ENCODE measurements at regions not wholly inside any gene's neighbourhood (a gene's known extent, or its start where the extent isn't known, plus 50 kb on each side); places are given as distances from the start of the nearest gene placed in this dataset.

DNA sequence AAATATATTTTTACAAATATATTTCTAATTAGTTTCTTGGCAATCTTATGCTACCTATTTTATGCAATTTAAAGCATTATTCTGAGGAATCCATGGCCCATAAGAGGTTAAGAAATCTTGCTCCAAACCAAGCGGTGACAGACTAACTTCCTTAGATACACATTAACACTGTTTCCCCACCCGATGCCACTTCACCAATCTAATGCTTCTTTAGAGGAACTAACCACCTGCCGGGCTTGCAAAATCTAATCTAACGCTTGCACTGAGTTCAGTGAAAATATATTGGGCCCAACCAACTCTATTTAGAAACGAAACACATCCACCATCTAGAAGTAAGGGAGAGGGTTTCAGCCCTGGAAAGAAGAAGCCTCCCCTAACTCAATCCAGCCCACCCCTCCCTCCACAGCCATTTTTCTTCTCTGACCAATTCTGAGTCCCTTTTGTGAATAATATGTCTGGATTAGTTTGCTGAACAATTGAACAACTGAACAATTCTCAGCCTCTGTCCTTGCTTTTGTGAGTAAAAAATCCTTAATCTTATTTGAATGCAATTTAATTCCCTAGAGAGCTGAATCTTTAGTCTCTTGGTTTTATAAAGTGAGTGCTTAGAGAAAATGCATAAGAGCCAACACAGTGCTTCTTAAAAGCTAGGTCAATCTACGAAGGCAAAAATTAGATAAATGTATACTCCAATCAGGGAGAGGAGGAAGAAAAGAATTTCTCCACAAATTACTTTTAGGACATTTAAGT, 150.4 kb upstream of the ADAMTS9 start:
- DNase-seq (ENCODE audit: low read depth): no peak

DNA sequence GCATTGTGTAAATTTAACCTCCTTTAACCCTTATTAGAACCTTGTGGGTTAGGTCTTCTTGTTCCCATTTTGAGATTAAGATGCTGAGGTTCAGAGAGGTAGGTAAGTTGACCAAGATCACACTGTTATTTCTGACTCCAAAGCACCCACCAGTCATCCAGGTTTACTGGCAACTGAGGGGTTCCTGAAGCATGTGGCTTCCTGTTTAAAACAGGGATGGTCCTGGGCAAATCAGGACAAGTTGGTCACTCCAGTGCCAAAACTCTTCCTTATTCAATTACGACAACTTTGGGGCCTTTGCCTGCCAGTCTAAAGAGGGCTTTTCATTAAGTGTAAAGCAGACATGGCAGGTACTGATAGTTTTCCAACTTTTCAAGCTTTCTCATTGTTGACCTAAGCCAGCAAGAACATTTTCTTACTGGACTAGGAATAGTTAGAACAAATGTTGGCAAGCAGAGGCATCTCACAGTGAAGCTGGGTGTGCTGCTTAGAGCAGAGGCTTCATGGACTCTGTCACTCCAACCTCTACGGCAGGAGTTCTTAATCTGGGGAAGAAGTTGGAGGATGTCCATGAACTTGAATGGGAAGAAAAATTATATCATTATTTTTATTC, 149.4 kb upstream of the ADAMTS9 start:
- no peak for DNase-seq (ENCODE audit: low read depth)

DNA sequence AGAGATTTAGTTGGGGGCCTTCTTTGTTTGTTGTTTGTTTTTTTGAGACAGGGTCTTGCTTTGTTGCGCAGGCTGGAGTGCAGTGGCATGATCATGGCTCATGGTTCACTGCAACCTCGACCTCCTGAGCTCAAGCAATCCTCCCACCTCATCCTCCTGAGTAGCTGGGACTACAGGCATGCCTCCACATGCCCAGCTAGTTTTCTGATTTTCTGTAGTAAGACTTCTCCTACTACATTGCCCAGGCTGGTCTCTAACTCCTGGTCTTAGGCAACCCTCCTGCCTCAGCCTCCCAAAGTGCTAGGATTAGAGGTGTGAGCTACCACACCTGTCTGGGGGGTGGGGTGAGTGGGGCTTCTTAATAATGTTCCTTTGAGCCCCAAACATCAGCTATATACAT, 148.3 kb upstream of the ADAMTS9 start:
- no peak for DNase-seq (ENCODE audit: low read depth)

- no peak for DNase-seq (ENCODE audit: low read depth)
Observed at GRCh38 chr3:64832098-64832497, 144.3 kb upstream of the ADAMTS9 start.

DNA sequence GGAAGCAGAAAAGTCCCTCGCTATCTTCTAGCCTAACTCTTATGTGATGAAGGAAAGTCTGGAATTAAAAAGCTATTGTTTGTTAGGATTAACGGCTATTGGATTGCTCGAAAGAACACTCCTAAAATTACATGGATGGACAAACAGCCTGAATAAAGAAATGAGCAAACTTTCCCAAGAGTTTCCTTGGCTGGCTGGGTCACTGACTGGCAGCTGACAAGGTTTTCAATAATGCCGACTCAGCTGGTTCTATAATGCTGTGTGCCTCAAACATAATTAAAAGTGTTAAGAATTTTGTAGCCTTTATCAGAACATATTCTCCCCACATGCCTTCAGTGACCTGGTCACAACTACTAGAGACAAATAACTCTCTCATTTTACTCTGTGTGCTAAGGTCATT, 142.9 kb upstream of the ADAMTS9 start:
- no peak for DNase-seq (ENCODE audit: low read depth)

DNA sequence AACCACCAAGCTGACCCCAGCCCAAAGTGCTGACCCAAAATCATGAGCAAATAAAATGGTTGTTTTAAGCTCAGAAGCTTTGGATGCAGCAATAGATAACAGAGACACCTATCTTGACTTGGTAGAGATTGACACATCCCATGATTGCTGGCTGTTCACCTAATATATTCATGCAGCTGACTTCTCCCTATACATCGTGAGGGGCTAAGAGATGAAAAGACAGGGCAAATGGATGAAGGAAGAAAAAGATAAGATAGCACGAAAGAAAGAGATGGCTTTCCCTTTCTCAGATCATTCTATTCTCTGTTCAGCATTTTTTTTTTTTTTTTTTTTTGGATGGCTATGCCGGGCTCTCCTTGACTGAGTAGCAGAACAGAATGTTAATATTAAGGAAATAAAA, 141.5 kb upstream of the ADAMTS9 start:
- no peak for DNase-seq (ENCODE audit: low read depth)

- no peak for DNase-seq (ENCODE audit: low read depth)
Observed at GRCh38 chr3:64828276-64828675, 140.5 kb upstream of the ADAMTS9 start.

- DNase-seq (ENCODE audit: low read depth): no peak
Observed at GRCh38 chr3:64827431-64827830, 139.6 kb upstream of the ADAMTS9 start.

DNA sequence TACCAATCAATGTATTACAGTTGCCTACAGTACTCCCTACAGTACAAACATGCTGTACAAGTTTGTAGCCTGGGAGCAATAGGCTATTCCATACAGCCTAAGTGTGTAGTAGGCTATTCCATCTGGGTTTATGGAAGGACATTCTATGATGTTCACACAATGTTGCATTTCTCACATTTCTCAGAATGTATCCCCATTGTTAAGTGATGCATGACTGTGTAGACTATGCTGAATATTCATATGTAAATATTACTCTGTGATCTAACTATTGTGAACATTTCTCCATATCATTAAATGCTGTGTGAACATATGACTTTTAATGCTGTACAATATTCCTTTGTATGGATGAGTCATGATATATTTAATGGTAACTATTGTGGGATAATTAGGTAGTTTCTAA, 139.2 kb upstream of the ADAMTS9 start:
- DNase-seq (ENCODE audit: low read depth): no peak

- no peak for DNase-seq (ENCODE audit: low read depth)
Observed at GRCh38 chr3:64825404-64826120, 137.8 kb upstream of the ADAMTS9 start.

GRCh38 chr3:64824394-64824909, 136.7 kb upstream of the ADAMTS9 start:
- DNase-seq (ENCODE audit: low read depth): no peak

DNA sequence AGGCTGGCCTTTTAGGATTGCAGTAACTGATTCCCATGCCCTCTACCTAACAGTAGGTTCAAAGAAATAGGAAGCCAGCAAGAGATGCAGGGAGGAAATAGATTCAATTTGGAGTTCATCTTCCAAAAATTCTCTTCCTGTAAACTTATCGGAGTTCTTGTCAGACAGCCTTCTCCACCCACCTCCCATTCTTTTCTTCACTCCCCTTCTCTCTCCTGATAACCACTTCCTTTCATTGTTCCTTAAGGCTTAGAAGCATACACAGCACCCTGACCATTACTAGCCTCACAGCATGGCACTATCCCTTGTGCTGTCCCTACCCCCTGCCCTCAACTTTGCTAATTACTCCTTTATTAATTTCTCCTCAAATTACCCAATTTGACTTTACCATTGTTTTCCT, 130.4 kb upstream of the ADAMTS9 start:
- no peak for DNase-seq (ENCODE audit: low read depth)

DNA sequence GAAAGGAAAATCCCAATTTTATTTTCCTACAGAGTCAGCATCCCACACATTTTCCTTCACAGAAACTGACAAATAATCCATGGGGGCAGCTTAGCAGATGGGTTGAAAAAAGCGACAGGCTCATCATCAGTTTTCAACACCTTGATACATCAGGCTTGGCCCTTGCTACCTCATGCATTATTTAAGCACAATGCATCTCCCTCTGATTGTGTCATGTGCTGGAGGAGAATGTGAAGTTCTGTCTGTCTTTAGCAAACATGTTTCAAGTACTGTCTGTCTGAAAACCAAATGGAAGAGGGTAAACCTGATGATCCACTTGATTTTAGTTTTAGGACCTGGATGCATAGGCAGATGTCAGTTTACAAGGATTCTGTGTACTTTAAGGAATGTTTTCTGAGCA, 128.6 kb upstream of the ADAMTS9 start:
- no peak for DNase-seq (ENCODE audit: low read depth)

DNA sequence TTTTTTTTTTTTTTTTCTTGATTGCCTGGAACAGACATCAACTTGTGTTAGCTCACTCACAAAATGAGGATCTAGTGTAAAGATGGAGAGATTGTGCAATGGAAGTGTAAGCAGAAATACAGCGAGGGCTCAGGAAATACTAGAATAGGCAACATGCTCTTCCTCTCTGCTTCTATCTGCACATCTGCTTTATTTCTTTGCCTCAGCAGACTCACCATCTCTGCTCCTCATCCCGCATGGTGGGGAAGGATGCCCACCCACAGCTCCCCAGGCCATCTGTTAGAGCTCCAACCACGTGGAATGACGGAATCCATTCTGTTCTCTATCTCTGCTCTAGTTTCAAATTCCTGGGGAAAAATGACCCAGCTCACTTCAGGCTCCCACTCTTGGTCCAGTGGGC, 128.0 kb upstream of the ADAMTS9 start:
- no peak for DNase-seq (ENCODE audit: low read depth)

DNA sequence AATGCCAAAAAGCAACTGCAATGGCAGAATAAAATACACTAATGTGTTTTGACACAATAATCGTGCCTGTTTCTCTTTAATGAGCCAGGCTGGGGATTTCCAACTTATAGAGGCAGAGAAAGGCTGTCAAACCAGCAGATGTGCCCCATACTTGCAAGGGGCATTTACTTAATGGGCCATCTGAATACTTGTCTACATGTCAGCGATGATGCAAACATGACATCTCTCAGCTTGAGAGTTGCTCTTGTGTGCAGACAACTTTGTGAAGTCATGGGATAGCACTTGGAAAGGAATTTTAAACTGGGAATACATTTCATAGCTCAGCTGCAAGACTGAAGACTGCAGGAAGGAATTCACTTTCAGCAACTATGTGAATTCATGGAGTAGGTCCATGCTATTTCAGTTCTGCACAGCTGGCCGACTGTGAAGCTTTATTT, 127.4 kb upstream of the ADAMTS9 start:
- peak; percentile 0 for DNase-seq (ENCODE audit: low read depth)

- DNase-seq (ENCODE audit: low read depth): no peak
Observed at GRCh38 chr3:64814351-64814750, 126.6 kb upstream of the ADAMTS9 start.

DNA sequence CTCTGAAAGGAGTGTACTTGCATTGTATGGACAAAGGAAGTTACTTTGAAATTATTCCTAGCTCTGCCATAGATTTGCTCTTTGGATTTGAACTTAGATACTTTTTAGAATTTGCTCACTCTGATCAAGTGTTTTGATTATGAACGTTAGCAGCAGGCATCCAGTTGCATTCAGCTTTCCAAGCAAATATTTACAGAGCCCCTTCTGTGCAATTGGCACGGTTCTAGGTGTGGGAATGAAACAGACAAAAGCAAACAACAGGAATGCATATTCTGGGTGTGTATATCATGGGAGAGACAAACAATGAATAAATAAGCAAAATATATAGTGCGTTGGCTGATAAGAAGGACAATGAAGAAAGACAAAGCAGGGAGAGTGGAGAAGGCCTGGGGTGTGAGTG, 125.5 kb upstream of the ADAMTS9 start:
- DNase-seq (ENCODE audit: low read depth): no peak

DNA sequence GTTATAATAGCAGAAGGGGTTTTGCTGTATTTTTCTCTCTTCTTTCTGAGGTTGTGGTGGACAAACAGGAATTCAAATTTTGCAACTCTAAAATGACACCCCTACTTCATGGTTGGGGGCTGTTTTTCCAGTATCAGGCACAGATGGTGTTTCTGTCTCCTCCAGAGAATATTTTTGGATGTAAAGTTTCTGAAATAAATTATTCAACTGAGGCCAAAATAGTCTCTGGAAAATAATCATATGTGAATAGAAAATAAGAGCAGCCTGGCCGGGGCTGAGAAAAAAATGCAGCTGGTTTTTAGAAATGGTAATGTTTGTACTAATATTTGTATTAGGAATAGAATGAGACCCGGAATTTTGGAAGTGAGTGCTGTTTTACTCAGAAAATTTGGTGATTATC, 121.3 kb upstream of the ADAMTS9 start:
- no peak for DNase-seq (ENCODE audit: low read depth)

GRCh38 chr3:64808061-64808460, 120.3 kb upstream of the ADAMTS9 start:
- DNase-seq (ENCODE audit: low read depth): no peak

DNA sequence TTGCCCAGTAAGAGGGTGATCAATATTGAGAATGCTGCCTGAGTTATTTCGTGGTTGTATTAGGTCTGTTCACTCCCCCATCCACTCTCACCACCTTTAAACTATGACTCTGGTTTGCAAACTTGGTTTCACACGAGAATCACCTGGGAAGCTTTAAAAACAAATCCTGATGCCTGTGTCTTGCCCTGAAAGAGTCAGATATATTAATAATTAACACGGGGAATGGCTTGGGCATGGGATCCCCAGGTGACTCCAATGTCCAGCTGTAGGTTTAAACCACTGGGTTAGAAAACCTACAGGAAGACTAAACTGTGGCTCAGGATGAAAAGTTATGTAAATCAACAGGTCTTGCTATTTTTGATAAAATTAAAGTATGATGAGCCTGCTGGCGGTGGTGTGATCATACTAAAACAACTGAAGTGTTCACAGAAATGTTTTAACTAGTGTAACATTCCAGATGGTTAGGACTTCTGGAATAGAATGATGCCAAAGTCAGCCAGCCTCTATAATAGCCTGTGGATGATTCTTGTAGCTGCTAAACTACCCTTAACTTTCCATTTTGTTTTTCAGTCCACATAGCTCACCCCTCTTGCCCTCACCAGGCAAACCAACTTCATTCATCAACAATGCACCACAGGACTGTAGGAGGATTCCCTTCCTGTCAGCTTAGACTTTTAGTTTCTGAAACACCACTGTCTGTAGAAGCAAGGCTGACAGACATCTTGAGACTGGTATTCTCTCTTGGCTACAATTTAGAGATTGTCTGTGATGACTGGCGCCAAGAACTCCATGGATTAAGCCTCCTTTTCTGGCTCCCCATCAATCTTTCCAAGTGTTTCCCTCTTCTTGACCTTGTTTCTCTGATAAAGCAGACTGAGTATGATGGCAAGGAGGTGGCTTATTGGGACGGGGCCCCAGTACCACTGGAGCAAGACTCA, 119.1 kb upstream of the ADAMTS9 start:
- DNase-seq (ENCODE audit: low read depth): no peak

GRCh38 chr3:64805978-64806377, 118.2 kb upstream of the ADAMTS9 start:
- DNase-seq (ENCODE audit: low read depth): no peak

- DNase-seq (ENCODE audit: low read depth): no peak
Observed at GRCh38 chr3:64805248-64805647, 117.4 kb upstream of the ADAMTS9 start.
